A204.1 (cell line): ENCODE measurements at regions not wholly inside any gene's neighbourhood (a gene's known extent, or its start where the extent isn't known, plus 50 kb on each side); places are given as distances from the start of the nearest gene placed in this dataset.
"Not testable (repeated sequence)": the region's sequence is repeated elsewhere in the genome, so short reads cannot be mapped to it uniquely, and the experiment has no call there.

ENCODE experiments used
- FAIRE-seq: peaks from 2 replicates; lab custom pipeline; 2012; peaks lifted over from hg19 to GRCh38; lab: Jason Lieb, UNC

GRCh38 chr4:3932734-3933133, 166.5 kb downstream of the ADRA2C start:
- FAIRE-seq = not testable (repeated sequence)

GRCh38 chr4:3935406-3935805, 169.2 kb downstream of the ADRA2C start:
- FAIRE-seq = not testable (repeated sequence)

- FAIRE-seq = no peak
These were observed 170.0 kb downstream of the ADRA2C start for GRCh38 chr4:3936184-3936583.

- not testable (repeated sequence) for FAIRE-seq
These were observed 171.8 kb downstream of the ADRA2C start for GRCh38 chr4:3937849-3938562.

- not testable (repeated sequence) for FAIRE-seq
These were observed 172.5 kb downstream of the ADRA2C start for GRCh38 chr4:3938676-3939075.

GRCh38 chr4:3939954-3940591, 173.9 kb downstream of the ADRA2C start:
- FAIRE-seq = not testable (repeated sequence)

- not testable (repeated sequence) for FAIRE-seq
These were observed 175.7 kb downstream of the ADRA2C start for GRCh38 chr4:3941735-3942522.

GRCh38 chr4:3942569-3942971, 176.4 kb downstream of the ADRA2C start:
- not testable (repeated sequence) for FAIRE-seq

- not testable (repeated sequence) for FAIRE-seq
These were observed 176.9 kb downstream of the ADRA2C start for GRCh38 chr4:3943051-3943450.

- no peak for FAIRE-seq
These were observed 179.5 kb downstream of the ADRA2C start for GRCh38 chr4:3945511-3946290.

- not testable (repeated sequence) for FAIRE-seq
These were observed 180.4 kb downstream of the ADRA2C start for GRCh38 chr4:3946553-3946952.

- not testable (repeated sequence) for FAIRE-seq
These were observed 181.6 kb downstream of the ADRA2C start for GRCh38 chr4:3947761-3948160.

- not testable (repeated sequence) for FAIRE-seq
These were observed 182.0 kb downstream of the ADRA2C start for GRCh38 chr4:3948210-3948609.

- not testable (repeated sequence) for FAIRE-seq
These were observed 183.7 kb downstream of the ADRA2C start for GRCh38 chr4:3949916-3950315.

GRCh38 chr4:3952443-3953139, 186.4 kb downstream of the ADRA2C start:
- not testable (repeated sequence) for FAIRE-seq

- not testable (repeated sequence) for FAIRE-seq
These were observed 186.9 kb downstream of the ADRA2C start for GRCh38 chr4:3953140-3953489.

GRCh38 chr4:3954540-3955320, 188.5 kb downstream of the ADRA2C start:
- FAIRE-seq = not testable (repeated sequence)

- FAIRE-seq = peak; percentile 93
These were observed 189.4 kb downstream of the ADRA2C start for GRCh38 chr4:3955321-3956164.

GRCh38 chr4:3956165-3956867, 190.1 kb downstream of the ADRA2C start:
- FAIRE-seq = not testable (repeated sequence)
